Colonic mucosa (tissue), 4 donors: ENCODE measurements at regions not wholly inside any gene's neighbourhood (a gene's known extent, or its start where the extent isn't known, plus 50 kb on each side); places are given as distances from the start of the nearest gene placed in this dataset.
"Not testable (repeated sequence)": the region's sequence is repeated elsewhere in the genome, so short reads cannot be mapped to it uniquely, and the experiment has no call there.

ENCODE experiments used
- DNase-seq: peaks from one replicate; pipeline ENCODE4 v3.0.0-alpha.2; 2020
- H3K27ac ChIP-seq: fragments of 200-600 bp; one replicate; pipeline ENCODE4 v1.8.0; 2021
- H3K27me3 ChIP-seq: fragments of 200-600 bp; one replicate; pipeline ENCODE4 v1.8.0; 2021
- H3K36me3 ChIP-seq: fragments of 200-600 bp; one replicate; pipeline ENCODE4 v1.8.0; 2021
- H3K4me1 ChIP-seq: fragments of 200-600 bp; one replicate; pipeline ENCODE4 v1.8.0; 2021; ENCODE audit warnings: mild to moderate bottlenecking
- H3K4me3 ChIP-seq: fragments of 200-600 bp; one replicate; pipeline ENCODE4 v1.8.0; 2021
- H3K9ac ChIP-seq, 2 donors: one replicate each; pipeline ENCODE4 v1.7.0; 2013; ENCODE audit warnings: control low read depth in 2 of 2, low read depth in 2 of 2, low read length in 2 of 2
- H3K9me3 ChIP-seq: fragments of 200-600 bp; one replicate; pipeline ENCODE4 v1.8.0; 2021
- CTCF ChIP-seq: fragments of 200-600 bp; IDR thresholded peaks from one replicate; pipeline ENCODE4 v1.8.0; 2022; ENCODE audit warnings: antibody characterized with exemption, mild to moderate bottlenecking
- intact Hi-C: fragments of 100-400 bp; cut with DNase I; formaldehyde crosslinking; loops from one replicate; pipeline ENCODE4 v1.14.1; 2022
- donor health status: healthy.
- donor health status: DM: no; HTN: no; CAD: no.
- donor health status: DM: no; HTN: no; CAD: no.

- Histone ChIP-seq H3K4me3 (no peak overlapping the region), H3K9me3 (no peaks in the 10 kb centered on the region), H3K27ac (no peak overlapping the region), H3K27me3 (no peaks in the 10 kb centered on the region), H3K9ac (no peak overlapping the region), H3K4me1 (no peaks in the 10 kb centered on the region), H3K36me3 (no peaks in the 10 kb centered on the region)
- intact Hi-C loops: no loop called here
- no peak for TF ChIP-seq CTCF
- DNase-seq: no peak
Observed at GRCh38 chr3:70620956-70621355, 308.5 kb upstream of the MDFIC2 start.

GRCh38 chr3:70620367-70620766 is 307.9 kb upstream of the MDFIC2 start:
- H3K36me3 ChIP-seq: no peaks in the 10 kb centered on the region
- H3K27ac ChIP-seq: no peak overlapping the region
- no peaks in the 10 kb centered on the region for H3K9me3 ChIP-seq
- H3K9ac ChIP-seq: no peak overlapping the region
- H3K4me3 ChIP-seq: no peak overlapping the region
- TF ChIP-seq CTCF: no peak
- H3K4me1 ChIP-seq: no peaks in the 10 kb centered on the region
- intact Hi-C loops: no loop called here
- no peaks in the 10 kb centered on the region for H3K27me3 ChIP-seq
- no peak for DNase-seq

- no peak for DNase-seq
- no peaks in the 10 kb centered on the region for H3K27me3 ChIP-seq
- H3K36me3 ChIP-seq: no peaks in the 10 kb centered on the region
- no peak for TF ChIP-seq CTCF
- H3K9ac ChIP-seq: no peak overlapping the region
- H3K4me3 ChIP-seq: no peak overlapping the region
- H3K9me3 ChIP-seq: no peaks in the 10 kb centered on the region
- no peaks in the 10 kb centered on the region for H3K4me1 ChIP-seq
- intact Hi-C loops: no loop called here
- no peak overlapping the region for H3K27ac ChIP-seq
Observed at GRCh38 chr3:70618151-70618550, 305.7 kb upstream of the MDFIC2 start.

- H3K4me3 ChIP-seq, H3K36me3 ChIP-seq, H3K9me3 ChIP-seq, H3K27me3 ChIP-seq, H3K4me1 ChIP-seq, intact Hi-C loops, H3K9ac ChIP-seq, DNase-seq, H3K27ac ChIP-seq: not testable (repeated sequence)
Observed at GRCh38 chr3:70617349-70617748, 304.9 kb upstream of the MDFIC2 start.

GRCh38 chr3:70615286-70615685 is 302.8 kb upstream of the MDFIC2 start:
- Histone ChIP-seq H3K9ac (no peak overlapping the region), H3K4me1 (no peaks in the 10 kb centered on the region), H3K9me3 (no peaks in the 10 kb centered on the region), H3K27me3 (no peaks in the 10 kb centered on the region), H3K36me3 (no peaks in the 10 kb centered on the region), H3K4me3 (no peak overlapping the region), H3K27ac (no peak overlapping the region)
- TF ChIP-seq CTCF: no peak
- no peak for DNase-seq
- intact Hi-C loops: no loop called here

- TF ChIP-seq CTCF: no peak
- Histone ChIP-seq H3K9me3 (no peaks in the 10 kb centered on the region), H3K9ac (no peak overlapping the region), H3K4me3 (no peak overlapping the region), H3K27ac (no peak overlapping the region), H3K4me1 (no peaks in the 10 kb centered on the region), H3K27me3 (no peaks in the 10 kb centered on the region), H3K36me3 (no peaks in the 10 kb centered on the region)
- intact Hi-C loops: no loop called here
- DNase-seq: no peak
Observed at GRCh38 chr3:70614111-70614510, 301.7 kb upstream of the MDFIC2 start.
